ENCODE measurements at regions not wholly inside any gene's neighbourhood (a gene's known extent, or its start where the extent isn't known, plus 50 kb on each side); places are given as distances from the start of the nearest gene placed in this dataset.

- H3K4me3 Mint-ChIP-seq, result no peak overlapping the region
- DNase-seq (ENCODE audit: low spot score) (no peak), ATAC-seq (no peak)
- ChIA-PET POLR2A (no interaction called here), CTCF (no interaction called here)
- H3K36me3 Mint-ChIP-seq, result no peaks in the 10 kb centered on the region
- H3K9me3 Mint-ChIP-seq, result no peaks in the 10 kb centered on the region
- no peak overlapping the region for H3K27ac Mint-ChIP-seq
- H3K4me1 Mint-ChIP-seq, result peaks cover 26% of the 10 kb centered on the region
- no peaks in the 10 kb centered on the region for H3K27me3 Mint-ChIP-seq (ENCODE audit: low read depth)
- TF ChIP-seq NR3C1 (CRISPR knock-in tag; conservative IDR thresholded peaks at IDR 0.05; ENCODE audit: low read depth) (no peak), EMX1 (CRISPR knock-in tag; IDR thresholded peaks at IDR 0.05) (no peak), ZNF512 (CRISPR knock-in tag; IDR thresholded peaks at IDR 0.05; ENCODE audit: borderline replicate concordance) (no peak), HMGXB4 (CRISPR knock-in tag; IDR thresholded peaks at IDR 0.05) (no peak), ZBTB21 (CRISPR knock-in tag; IDR thresholded peaks at IDR 0.05; ENCODE audit: borderline replicate concordance) (no peak), ZNF671 (CRISPR knock-in tag; IDR thresholded peaks at IDR 0.05) (no peak), ZNF423 (CRISPR knock-in tag; IDR thresholded peaks at IDR 0.05) (no peak), PRRX2 (CRISPR knock-in tag; IDR thresholded peaks at IDR 0.05) (no peak), TCF7 (CRISPR knock-in tag; IDR thresholded peaks at IDR 0.05; ENCODE audit: low read depth) (no peak), ESRRA (CRISPR knock-in tag; IDR thresholded peaks at IDR 0.05; ENCODE audit: borderline replicate concordance) (no peak), SMAD4 (CRISPR knock-in tag; IDR thresholded peaks at IDR 0.05) (no peak), E2F4 (CRISPR knock-in tag; IDR thresholded peaks at IDR 0.05; ENCODE audit: borderline replicate concordance, low read depth) (no peak), NR1H2 (CRISPR knock-in tag; IDR thresholded peaks at IDR 0.05) (no peak), ZSCAN18 (CRISPR knock-in tag; IDR thresholded peaks at IDR 0.05) (no peak), ATF6 (CRISPR knock-in tag; IDR thresholded peaks at IDR 0.05) (no peak), E2F1 (CRISPR knock-in tag; IDR thresholded peaks at IDR 0.05) (no peak), GRHL2 (CRISPR knock-in tag; IDR thresholded peaks at IDR 0.05; ENCODE audit: insufficient replicate concordance, severe bottlenecking) (no peak), NFATC4 (CRISPR knock-in tag; IDR thresholded peaks at IDR 0.05) (no peak), E2F5 (CRISPR knock-in tag; IDR thresholded peaks at IDR 0.05) (no peak), PRDM15 (CRISPR knock-in tag; IDR thresholded peaks at IDR 0.05) (no peak)
Observed at GRCh38 chr2:123651151-123651550, 373.9 kb upstream of the CNTNAP5 start.

Measured in WTC11 (cell line).